KOPT-K1 (cell line): ENCODE measurements at regions not wholly inside any gene's neighbourhood (a gene's known extent, or its start where the extent isn't known, plus 50 kb on each side); places are given as distances from the start of the nearest gene placed in this dataset.

Source experiments
- H3K27ac ChIP-seq: fragments of 200-600 bp; sonication (generic); 2 replicates; pipeline ENCODE4 v1.5.1; 2016; ENCODE audit warnings: antibody characterized with exemption, mild to moderate bottlenecking, low read depth, low read length; ENCODE audit not compliant: poor library complexity, severe bottlenecking
- H3K36me3 ChIP-seq: fragments of 200-600 bp; sonication (generic); 2 replicates; pipeline ENCODE4 v1.5.1; 2017; ENCODE audit warnings: antibody characterized with exemption, mild to moderate bottlenecking, low read length, moderate library complexity; ENCODE audit not compliant: insufficient read depth
- H3K9me3 ChIP-seq: fragments of 200-600 bp; sonication (generic); 2 replicates; pipeline ENCODE4 v1.5.1; 2017; ENCODE audit warnings: antibody characterized with exemption, low read length, mild to moderate bottlenecking; ENCODE audit not compliant: insufficient read depth, poor library complexity, severe bottlenecking

GRCh38 chr5:117667105-117667504 lies 1092.5 kb upstream of the SEMA6A start:
- Histone ChIP-seq H3K36me3 (no peaks in the 10 kb centered on the region), H3K9me3 (no peaks in the 10 kb centered on the region), H3K27ac (no peak overlapping the region)

DNA sequence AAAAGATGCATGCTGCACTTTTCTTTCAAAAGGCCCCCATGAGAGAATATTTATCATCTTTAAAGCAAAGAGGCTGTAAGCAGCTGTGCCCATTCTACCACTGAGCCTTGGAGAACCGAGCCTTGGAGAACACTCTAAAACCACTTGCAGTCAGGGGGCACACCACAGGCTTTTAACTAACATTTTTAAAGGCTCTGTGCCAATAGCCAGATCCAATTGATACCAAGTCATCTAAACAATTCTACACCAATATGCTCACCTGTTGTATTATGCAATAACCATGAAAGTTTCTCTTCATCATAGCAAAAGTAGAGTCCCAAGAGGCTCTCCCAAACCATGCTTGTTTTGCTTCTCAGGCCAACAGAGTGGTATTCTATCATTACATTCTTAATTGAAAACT lies 1090.5 kb upstream of the SEMA6A start:
- Histone ChIP-seq H3K9me3 (no peaks in the 10 kb centered on the region), H3K27ac (no peak overlapping the region), H3K36me3 (no peaks in the 10 kb centered on the region)

DNA sequence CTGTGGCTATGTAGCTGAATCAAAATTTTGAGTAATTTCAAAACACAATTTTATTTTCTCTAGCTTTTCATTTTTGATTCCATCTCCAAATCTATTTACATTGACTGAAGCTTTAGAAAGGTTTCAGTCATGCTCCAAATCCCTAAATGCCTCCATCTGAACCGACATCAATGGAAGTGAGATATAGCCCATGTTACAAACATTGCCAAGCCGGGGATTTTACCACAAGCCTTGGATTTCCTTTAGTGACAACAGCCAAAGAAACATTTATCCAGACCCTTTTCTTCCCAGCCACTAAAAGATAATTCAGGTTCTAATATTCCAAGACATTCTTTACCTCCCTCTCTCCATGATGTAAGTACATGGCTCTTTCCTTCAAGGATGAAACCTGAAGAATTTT lies 1087.7 kb upstream of the SEMA6A start:
- H3K9me3 ChIP-seq, result no peaks in the 10 kb centered on the region
- H3K36me3 ChIP-seq, result no peaks in the 10 kb centered on the region
- no peak overlapping the region for H3K27ac ChIP-seq

DNA sequence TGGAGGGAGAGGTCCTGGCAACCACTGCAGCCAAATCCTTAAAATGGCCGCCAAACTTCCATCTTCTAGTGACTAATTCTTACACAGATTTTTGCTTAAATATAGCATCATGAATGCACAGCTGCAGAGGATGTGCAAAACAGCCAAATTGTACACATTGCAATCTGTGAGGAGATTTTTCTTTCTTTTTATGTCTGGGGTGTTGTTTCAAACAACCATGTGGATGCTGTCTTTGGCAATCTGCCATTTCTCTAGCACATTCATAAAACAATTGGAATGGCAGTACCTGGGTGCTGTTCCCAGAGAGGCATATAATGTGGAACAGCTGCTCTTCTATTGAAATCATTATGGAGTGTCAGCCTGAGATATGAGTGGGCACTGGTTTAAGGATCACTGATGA lies 1082.9 kb upstream of the SEMA6A start:
- Histone ChIP-seq H3K9me3 (no peaks in the 10 kb centered on the region), H3K27ac (no peak overlapping the region), H3K36me3 (no peaks in the 10 kb centered on the region)

DNA sequence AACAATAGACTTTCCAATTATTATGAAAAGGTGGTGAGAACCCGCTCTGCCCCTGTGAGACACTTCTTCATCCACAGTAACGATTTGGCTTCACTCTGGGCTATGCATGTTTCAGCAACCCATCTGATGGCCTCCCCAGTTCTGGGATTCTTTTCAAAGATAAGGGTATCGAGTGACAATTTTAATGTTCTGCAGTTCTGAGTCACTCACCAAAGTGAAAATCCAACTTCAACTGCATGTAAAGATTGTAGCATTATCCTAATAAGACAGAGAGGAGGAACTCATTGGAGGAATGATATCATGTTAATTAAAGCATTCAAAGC lies 1078.3 kb upstream of the SEMA6A start:
- H3K27ac ChIP-seq, result no peak overlapping the region
- no peaks in the 10 kb centered on the region for H3K9me3 ChIP-seq
- H3K36me3 ChIP-seq, result no peaks in the 10 kb centered on the region

GRCh38 chr5:117652036-117652957 lies 1077.7 kb upstream of the SEMA6A start:
- no peak overlapping the region for H3K27ac ChIP-seq
- H3K9me3 ChIP-seq, result no peaks in the 10 kb centered on the region
- H3K36me3 ChIP-seq, result no peaks in the 10 kb centered on the region

GRCh38 chr5:117649821-117650220 lies 1075.2 kb upstream of the SEMA6A start:
- H3K27ac ChIP-seq, result no peak overlapping the region
- H3K36me3 ChIP-seq, result no peaks in the 10 kb centered on the region

DNA sequence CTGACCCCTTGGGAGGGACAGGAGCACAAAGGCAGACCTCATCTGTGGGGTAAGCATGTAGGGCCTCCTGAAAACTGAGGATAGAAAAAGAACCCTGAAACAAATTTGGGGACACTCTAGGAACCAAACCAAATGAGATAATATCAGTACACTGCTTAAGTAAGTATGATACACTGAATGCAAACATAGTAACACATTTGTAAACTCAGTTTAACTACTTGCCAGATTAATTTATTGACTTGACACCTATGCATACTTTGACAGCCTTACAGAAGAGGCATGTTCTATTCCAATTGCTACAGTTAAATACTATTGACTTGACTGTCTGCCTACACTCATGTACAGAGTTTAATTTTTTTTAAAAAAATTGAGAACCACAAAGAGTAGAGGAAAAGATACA lies 1070.8 kb upstream of the SEMA6A start:
- Histone ChIP-seq H3K36me3 (no peaks in the 10 kb centered on the region), H3K9me3 (no peaks in the 10 kb centered on the region), H3K27ac (no peak overlapping the region)

More at GRCh38 chr5:117649821-117650220, 1075.2 kb upstream of the SEMA6A start:
- no peaks in the 10 kb centered on the region for H3K9me3 ChIP-seq

- Histone ChIP-seq H3K36me3 (no peaks in the 10 kb centered on the region), H3K9me3 (no peaks in the 10 kb centered on the region), H3K27ac (no peak overlapping the region)
Measured at GRCh38 chr5:117638581-117638980, 1064.0 kb upstream of the SEMA6A start.

- H3K9me3 ChIP-seq, result no peaks in the 10 kb centered on the region
- no peak overlapping the region for H3K27ac ChIP-seq
- no peaks in the 10 kb centered on the region for H3K36me3 ChIP-seq
Measured at GRCh38 chr5:117633093-117633492, 1058.5 kb upstream of the SEMA6A start.

- Histone ChIP-seq H3K27ac (no peak overlapping the region), H3K9me3 (no peaks in the 10 kb centered on the region), H3K36me3 (no peaks in the 10 kb centered on the region)
Measured at GRCh38 chr5:117624201-117624600, 1049.6 kb upstream of the SEMA6A start.

GRCh38 chr5:117623042-117623805 lies 1048.6 kb upstream of the SEMA6A start:
- no peak overlapping the region for H3K27ac ChIP-seq
- H3K36me3 ChIP-seq, result no peaks in the 10 kb centered on the region
- no peaks in the 10 kb centered on the region for H3K9me3 ChIP-seq

GRCh38 chr5:117621921-117622320 lies 1047.3 kb upstream of the SEMA6A start:
- Histone ChIP-seq H3K9me3 (no peaks in the 10 kb centered on the region), H3K27ac (no peak overlapping the region), H3K36me3 (no peaks in the 10 kb centered on the region)

DNA sequence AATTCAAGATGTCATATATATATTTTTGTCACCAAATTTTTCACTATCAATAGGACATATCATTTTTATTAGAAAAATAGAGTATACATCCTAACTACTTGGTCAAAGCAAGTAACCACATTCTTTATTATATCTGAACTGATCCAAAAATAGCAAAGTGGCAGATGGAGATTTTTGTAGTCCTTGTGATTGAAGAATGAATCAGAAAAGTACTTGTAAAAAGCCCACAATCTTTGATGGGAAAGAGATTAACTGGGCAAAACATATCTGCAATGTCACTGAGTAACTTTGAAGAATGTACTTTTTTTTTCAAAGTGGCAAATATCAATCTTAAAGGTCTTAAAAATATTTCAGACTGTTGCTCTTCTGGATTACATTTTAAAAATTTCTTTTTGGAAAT lies 1040.6 kb upstream of the SEMA6A start:
- H3K36me3 ChIP-seq, result no peaks in the 10 kb centered on the region
- no peak overlapping the region for H3K27ac ChIP-seq
- H3K9me3 ChIP-seq, result no peaks in the 10 kb centered on the region

DNA sequence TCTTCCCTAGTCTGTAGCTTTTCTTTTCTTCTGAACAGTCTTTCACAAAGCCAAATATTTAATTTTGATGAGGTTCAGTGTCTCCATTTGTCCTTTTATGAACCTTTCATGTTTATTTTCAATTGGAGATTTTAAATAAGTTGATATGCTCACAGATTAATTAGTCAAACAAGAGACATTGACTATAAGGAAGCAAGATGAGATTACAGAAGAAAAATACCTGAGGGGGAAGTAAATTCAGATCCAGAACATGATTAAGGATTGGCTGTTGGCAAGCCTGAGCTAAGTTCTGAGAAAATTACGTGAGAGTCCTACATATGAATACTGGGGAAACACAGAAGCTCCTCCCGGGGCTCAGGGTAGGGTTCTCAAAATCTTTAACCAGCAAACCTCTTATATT lies 1039.8 kb upstream of the SEMA6A start:
- Histone ChIP-seq H3K36me3 (no peaks in the 10 kb centered on the region), H3K9me3 (no peaks in the 10 kb centered on the region), H3K27ac (no peak overlapping the region)

GRCh38 chr5:117604845-117605244 lies 1030.2 kb upstream of the SEMA6A start:
- Histone ChIP-seq H3K36me3 (no peaks in the 10 kb centered on the region), H3K9me3 (no peaks in the 10 kb centered on the region), H3K27ac (no peak overlapping the region)
